Coronary artery (tissue), 2 donors: ENCODE measurements at regions not wholly inside any gene's neighbourhood (a gene's known extent, or its start where the extent isn't known, plus 50 kb on each side); places are given as distances from the start of the nearest gene placed in this dataset.
A peak's percentile ranks its signal among the peaks of the same experiment; 100 is the strongest.

ENCODE experiments used
- DNase-seq: peaks from one replicate; pipeline ENCODE4 v3.0.0-alpha.2; 2017; ENCODE audit warnings: low spot score
- H3K27ac ChIP-seq, 2 donors: fragments of 200-600 bp; sonication (generic); one replicate each; pipeline ENCODE4 v1.5.1; 2016 to 2019
- H3K4me3 ChIP-seq: fragments of 200-600 bp; sonication (generic); 2 replicates; pipeline ENCODE4 v1.5.1; 2016; ENCODE audit warnings: mild to moderate bottlenecking, moderate library complexity
- TF ChIP-seq, protein P1 (sequence below): fragments of 200-600 bp; sonication (generic); IDR thresholded peaks from one replicate; pipeline ENCODE4 v1.5.1; 2019; ENCODE audit warnings: antibody characterized with exemption

DNA sequence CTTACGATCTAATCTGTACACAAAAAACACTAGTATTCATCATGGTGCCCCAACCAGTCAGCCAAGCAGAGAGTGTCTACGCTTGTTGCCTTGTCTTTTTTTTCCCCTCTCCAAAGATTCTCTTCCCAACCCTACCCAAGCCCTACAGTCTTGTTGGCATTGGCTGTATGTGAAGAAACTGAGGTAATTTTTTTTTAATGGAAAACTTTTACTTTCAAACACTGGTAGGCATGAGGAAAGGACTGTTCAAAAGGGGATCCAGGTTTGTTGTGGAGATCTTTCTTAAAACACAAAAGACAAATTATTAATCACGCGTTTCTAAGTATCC lies 89.2 kb upstream of the PRSS16 start:
- H3K4me3 ChIP-seq, result no peak overlapping the region
- no peak for DNase-seq
- TF ChIP-seq, protein P1, sequence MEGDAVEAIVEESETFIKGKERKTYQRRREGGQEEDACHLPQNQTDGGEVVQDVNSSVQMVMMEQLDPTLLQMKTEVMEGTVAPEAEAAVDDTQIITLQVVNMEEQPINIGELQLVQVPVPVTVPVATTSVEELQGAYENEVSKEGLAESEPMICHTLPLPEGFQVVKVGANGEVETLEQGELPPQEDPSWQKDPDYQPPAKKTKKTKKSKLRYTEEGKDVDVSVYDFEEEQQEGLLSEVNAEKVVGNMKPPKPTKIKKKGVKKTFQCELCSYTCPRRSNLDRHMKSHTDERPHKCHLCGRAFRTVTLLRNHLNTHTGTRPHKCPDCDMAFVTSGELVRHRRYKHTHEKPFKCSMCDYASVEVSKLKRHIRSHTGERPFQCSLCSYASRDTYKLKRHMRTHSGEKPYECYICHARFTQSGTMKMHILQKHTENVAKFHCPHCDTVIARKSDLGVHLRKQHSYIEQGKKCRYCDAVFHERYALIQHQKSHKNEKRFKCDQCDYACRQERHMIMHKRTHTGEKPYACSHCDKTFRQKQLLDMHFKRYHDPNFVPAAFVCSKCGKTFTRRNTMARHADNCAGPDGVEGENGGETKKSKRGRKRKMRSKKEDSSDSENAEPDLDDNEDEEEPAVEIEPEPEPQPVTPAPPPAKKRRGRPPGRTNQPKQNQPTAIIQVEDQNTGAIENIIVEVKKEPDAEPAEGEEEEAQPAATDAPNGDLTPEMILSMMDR, result no peak
- H3K27ac ChIP-seq, result no peak overlapping the region

DNA sequence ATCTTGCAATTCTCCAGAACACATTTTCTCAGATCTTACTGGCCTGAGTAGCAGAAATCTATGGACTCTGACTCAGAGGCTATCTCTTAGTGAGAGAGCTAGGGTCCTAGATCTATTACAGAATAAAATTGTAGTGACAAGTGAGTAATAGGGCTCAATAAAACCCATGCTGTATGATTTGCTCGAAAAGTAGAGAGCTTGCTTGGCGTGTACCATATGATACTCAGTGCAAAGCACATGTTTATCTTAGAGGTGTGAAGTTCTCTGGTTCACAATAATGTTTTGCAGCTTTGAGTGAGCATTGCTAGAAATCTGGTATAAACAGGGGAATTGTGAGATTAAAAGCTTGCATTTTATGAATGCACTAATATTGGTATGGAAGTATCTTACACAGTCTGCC lies 87.8 kb upstream of the PRSS16 start:
- no peak for DNase-seq
- TF ChIP-seq, protein P1, result no peak
- Histone ChIP-seq H3K4me3 (no peak overlapping the region), H3K27ac (no peak overlapping the region)

DNA sequence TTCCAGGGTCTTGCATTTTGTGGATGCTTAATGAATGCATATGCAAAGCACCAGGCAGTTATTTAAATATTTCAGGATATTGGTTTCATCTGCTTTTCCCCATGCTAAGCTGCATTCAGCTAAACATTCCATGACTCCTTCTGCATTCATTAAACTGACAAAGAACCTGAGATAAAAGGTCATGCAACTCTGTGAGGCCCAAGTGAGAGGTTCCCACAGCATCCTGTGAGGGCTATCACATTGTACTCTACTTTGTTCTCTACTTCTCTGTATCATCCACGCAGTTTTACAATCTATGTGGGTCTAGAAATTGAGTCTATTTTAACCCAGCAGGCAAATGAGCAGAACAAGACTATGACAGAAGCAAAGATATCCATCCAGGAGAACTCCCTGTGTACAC lies 86.4 kb upstream of the PRSS16 start:
- H3K4me3 ChIP-seq, result no peak overlapping the region
- TF ChIP-seq, protein P1, result no peak
- no peak overlapping the region for H3K27ac ChIP-seq
- no peak for DNase-seq

DNA sequence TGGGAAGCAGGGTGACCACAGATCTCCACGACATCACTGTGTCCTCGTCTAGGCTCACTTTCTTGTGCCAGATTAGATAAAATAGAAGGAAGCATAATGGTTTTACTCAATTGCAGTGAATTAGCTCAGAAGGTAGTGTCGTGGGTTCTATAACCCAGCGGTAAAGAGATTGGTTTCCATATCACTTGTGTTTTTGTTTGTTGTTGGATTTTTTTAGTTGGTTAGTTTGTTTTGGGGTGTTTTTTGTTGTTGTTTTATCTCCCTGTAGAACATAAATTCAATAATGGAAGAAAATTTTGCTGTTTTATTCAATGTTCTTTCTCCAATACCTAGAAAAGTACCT lies 85.9 kb upstream of the PRSS16 start:
- TF ChIP-seq, protein P1, result no peak
- no peak for DNase-seq

DNA sequence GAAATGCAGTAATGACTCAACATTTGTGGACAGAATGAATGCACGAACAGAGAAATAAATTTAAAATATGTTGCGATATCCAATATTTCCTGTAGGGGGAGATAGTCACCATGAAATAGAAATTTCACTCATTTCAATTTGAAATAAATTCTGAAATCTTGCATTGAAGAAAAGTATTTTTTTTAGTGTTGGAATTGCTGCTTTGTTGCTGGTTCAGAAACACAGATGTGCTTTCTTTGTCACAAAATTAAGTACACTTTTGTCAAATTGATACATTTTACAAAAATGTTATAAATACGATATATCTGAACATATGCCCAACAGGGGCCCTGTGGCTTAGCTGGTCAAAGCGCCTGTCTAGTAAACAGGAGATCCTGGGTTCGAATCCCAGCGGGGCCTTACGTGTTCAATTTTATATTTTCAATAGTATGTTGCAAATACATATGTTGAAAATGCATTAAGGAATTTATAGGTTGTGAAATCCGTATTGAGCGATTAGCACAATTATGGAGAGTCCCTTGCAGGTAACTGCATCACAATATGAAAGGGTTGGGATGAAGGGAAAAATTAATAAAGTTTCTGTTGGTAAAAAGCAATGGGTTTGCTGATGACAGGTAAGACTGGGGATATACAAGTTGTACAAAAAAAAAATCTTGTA lies 85.4 kb upstream of the PRSS16 start:
- no peak for DNase-seq
- H3K4me3 ChIP-seq, result no peak overlapping the region
- TF ChIP-seq, protein P1, result peak; percentile 42
- H3K27ac ChIP-seq, result no peak overlapping the region

More for the DNA sequence above, 85.9 kb upstream of the PRSS16 start:
- no peak overlapping the region for H3K4me3 ChIP-seq
- no peak overlapping the region for H3K27ac ChIP-seq

DNA sequence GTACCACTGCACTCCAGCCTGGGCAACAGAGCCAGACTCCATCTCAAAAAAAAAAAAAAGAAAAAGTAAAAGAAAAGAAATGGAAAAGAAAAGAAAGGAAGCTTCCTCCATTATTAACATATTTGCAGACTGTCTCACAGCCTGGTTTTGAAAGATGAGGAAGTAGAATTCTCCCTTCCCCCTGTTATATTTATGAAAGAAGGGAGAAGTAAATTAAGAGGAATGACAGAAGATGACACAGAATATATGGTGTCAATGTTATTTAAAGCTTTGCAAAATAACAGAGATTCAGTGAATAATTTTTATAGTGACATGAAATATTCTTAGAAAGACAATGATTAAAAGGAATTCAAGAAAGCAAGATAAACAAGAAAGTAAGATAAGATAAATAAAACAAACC lies 83.7 kb upstream of the PRSS16 start:
- Histone ChIP-seq H3K27ac (no peak overlapping the region), H3K4me3 (no peak overlapping the region)
- TF ChIP-seq, protein P1, result no peak
- DNase-seq, result no peak

DNA sequence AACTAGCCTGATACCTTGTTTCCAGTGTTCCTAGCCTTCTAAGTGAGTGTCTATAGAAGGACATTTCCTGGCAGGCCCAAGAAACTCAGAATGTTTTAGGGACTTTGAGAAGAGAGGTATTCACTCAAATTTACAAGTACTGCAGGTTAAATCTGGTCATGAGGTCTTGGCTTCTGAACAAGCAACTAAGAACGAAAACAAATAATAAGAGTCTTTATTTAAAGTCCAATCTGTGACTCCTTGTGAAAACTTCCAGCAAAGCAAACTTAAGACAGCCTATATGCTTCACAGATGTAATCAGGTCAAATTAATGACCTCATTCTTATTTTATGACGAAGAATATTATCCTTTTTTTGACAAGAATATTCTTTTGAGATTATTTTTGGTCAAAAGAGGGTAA lies 79.4 kb upstream of the PRSS16 start:
- H3K27ac ChIP-seq, result no peak overlapping the region
- H3K4me3 ChIP-seq, result no peak overlapping the region
- TF ChIP-seq, protein P1, result no peak
- DNase-seq, result no peak
